Transverse colon (tissue), 3 donors: ENCODE measurements at regions not wholly inside any gene's neighbourhood (a gene's known extent, or its start where the extent isn't known, plus 50 kb on each side); places are given as distances from the start of the nearest gene placed in this dataset.

Experiments
- CTCF ChIP-seq, 5 experiments: fragments of 200-600 bp in 3 of 5; fragments of 450-650 bp in 2 of 5; sonication (generic) in 3 of 5; IDR thresholded peaks; 1 replicate in 2 of 5; 2 replicates in 3 of 5; pipeline ENCODE4 v1.5.1; 2016 to 2017; ENCODE audit warnings: antibody characterized with exemption in 5 of 5, inconsistent platforms in 3 of 5, mild to moderate bottlenecking in 2 of 5, moderate library complexity in 1 of 5
- POLR2A ChIP-seq: fragments of 450-650 bp; IDR thresholded peaks from one replicate; pipeline ENCODE4 v1.6.1; 2016; ENCODE audit warnings: antibody characterized with exemption, mild to moderate bottlenecking, moderate library complexity

GRCh38 chr18:70808481-70809056 is 519.7 kb downstream of the SOCS6 start:
- TF ChIP-seq CTCF (IDR thresholded peaks at IDR 0.05) (no peak), POLR2A (no peak)
